HUES6 (cell line): ENCODE measurements at regions not wholly inside any gene's neighbourhood (a gene's known extent, or its start where the extent isn't known, plus 50 kb on each side); places are given as distances from the start of the nearest gene placed in this dataset.
"Not testable (repeated sequence)": the region's sequence is repeated elsewhere in the genome, so short reads cannot be mapped to it uniquely, and the experiment has no call there.

Source experiments
- H3K27ac ChIP-seq: 2 replicates; pipeline ENCODE4 v1.7.0; 2013; ENCODE audit warnings: low read depth, mild to moderate bottlenecking, low read length, inconsistent platforms
- H3K27me3 ChIP-seq: 2 replicates; pipeline ENCODE4 v1.6.1; 2013; ENCODE audit warnings: low read length; ENCODE audit not compliant: control insufficient read depth, insufficient read depth
- H3K36me3 ChIP-seq: 2 replicates; pipeline ENCODE4 v1.6.1; 2013; ENCODE audit warnings: low read length; ENCODE audit not compliant: control insufficient read depth, insufficient read depth
- H3K4me1 ChIP-seq: 2 replicates; pipeline ENCODE4 v1.6.1; 2013; ENCODE audit warnings: low read length; ENCODE audit not compliant: control insufficient read depth, insufficient read depth
- H3K4me3 ChIP-seq: 2 replicates; pipeline ENCODE4 v1.5.1; 2013; ENCODE audit warnings: low read depth, low read length
- H3K9ac ChIP-seq: one replicate; pipeline ENCODE4 v1.6.1; 2013; ENCODE audit warnings: mild to moderate bottlenecking, low read length
- H3K9me3 ChIP-seq: 2 replicates; pipeline ENCODE4 v1.6.1; 2013; ENCODE audit warnings: low read depth, low read length; ENCODE audit not compliant: control insufficient read depth, insufficient read depth

DNA sequence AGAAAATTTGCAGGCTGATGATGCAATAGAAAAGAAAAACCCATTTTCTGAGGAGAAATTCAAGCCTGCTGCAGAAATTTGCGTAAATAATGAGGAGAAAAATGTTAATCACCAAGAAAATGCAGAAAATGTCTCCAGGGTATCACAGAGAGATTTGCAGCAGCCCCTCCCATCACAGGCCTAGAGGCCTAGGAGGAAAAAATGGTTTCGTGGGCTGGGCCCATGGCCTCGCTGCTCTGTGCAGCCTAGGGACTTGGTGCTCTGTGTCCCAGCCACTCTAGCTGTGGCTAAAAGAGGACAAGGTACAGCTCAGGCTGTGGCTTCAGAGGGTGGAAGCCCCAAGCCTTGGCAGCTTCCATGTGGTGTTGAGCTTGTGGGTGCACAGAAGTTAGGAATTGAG is 374.8 kb upstream of the BOD1L1 start:
- not testable (repeated sequence) for H3K9ac ChIP-seq, H3K4me3 ChIP-seq, H3K27ac ChIP-seq, H3K36me3 ChIP-seq, H3K4me1 ChIP-seq, H3K27me3 ChIP-seq
- peaks cover 36% of the 10 kb centered on the region for H3K9me3 ChIP-seq

DNA sequence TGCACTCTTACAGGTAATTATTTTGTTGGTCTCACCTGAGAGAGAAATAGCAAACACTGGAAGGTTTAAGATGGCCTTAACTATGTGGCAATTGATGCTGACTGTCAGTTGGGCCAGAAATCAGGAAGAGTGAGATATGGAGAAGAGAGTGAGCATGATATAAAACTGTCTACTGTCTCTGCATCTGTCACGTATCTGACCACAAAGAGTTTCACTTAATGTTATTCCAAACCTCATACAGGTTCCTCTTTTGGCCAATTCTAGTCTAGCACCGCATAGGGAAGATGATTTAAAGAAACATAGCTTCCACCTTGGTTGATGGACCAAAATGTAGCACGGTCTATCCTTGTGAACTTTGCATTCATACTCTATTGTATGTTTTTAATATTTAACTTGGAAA is 381.0 kb upstream of the BOD1L1 start:
- Histone ChIP-seq H3K36me3 (no peaks in the 10 kb centered on the region), H3K27ac (no peak overlapping the region), H3K27me3 (no peaks in the 10 kb centered on the region), H3K4me3 (no peak overlapping the region), H3K9ac (no peak overlapping the region), H3K4me1 (no peaks in the 10 kb centered on the region), H3K9me3 (peaks cover 8% of the 10 kb centered on the region; the same call in 1 of the 2 replicates)

DNA sequence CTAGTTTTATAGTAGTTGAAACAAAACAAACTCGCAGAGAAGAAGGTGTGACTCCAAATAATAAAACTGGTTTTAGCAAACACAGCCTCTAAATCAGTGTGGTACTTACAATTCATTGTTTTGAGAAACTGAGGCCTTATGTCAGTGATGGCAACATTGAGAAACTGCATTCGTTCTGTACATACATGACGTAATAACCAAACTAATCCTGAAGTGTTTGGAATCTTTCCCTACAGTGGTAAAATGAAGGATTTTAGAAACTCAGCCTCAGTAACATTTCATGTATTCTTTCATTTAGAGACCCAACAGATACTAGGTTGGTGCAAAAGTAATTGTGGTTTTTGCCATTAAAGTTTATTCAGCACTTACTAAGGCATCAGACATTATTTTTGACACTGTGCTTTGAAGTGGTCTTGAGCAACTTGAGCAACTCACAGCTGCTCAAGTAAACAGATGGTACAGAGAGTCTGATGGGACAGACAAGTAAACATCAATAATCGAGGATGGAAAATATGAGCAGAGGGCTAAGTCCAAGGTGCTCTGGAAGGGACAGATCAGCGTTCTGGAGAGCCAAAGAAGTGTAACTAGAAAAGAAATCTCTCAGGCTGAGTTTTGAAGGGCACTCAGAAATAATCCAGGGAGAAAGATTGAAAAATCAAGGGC is 390.8 kb upstream of the BOD1L1 start:
- H3K4me3 ChIP-seq, result no peak overlapping the region
- no peak overlapping the region for H3K27ac ChIP-seq
- H3K27me3 ChIP-seq, result no peaks in the 10 kb centered on the region
- no peaks in the 10 kb centered on the region for H3K36me3 ChIP-seq
- H3K4me1 ChIP-seq, result peaks cover 7% of the 10 kb centered on the region
- peaks cover 11% of the 10 kb centered on the region for H3K9me3 ChIP-seq
- H3K9ac ChIP-seq, result no peak overlapping the region

DNA sequence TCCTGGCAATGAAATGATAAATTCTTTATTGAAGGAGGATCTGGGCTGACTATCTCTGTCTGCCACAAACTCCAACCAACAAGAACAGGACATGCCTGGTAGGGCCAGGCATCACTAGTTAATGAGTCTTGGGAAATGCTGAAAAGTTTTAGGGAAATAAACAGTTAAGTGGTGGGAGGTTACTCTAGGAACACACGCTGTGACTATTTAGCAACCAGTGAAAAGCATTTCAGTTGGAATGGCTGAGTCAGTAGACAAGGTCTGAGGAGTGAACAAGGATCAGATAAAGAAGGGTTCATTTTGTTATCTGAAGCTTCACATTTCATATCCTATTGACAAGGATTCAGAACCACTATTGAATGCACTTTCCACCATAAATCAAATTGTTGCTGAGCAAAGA is 394.9 kb upstream of the BOD1L1 start:
- Histone ChIP-seq H3K9me3 (no peaks in the 10 kb centered on the region), H3K9ac (no peak overlapping the region), H3K27ac (no peak overlapping the region), H3K4me3 (no peak overlapping the region), H3K36me3 (no peaks in the 10 kb centered on the region), H3K27me3 (no peaks in the 10 kb centered on the region), H3K4me1 (peaks cover 7% of the 10 kb centered on the region)

DNA sequence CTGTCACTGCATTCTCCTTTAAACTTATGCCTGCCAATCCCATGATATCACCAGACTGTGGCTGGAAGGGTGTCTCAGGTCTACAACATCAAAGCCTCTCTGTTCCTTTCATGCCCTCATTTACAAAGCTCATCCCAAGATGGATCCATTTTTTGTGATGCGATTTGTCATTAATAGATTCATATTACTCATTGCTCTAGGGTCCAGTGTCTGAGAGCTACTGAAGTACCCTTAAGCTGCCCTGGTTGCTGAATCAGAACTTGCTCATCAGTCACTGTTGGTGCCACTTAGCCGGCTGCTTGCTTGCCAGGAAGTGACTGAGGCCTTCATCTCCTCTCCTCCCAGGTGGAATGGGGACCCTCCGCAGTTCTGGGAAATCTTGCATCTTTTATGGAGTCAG is 395.5 kb upstream of the BOD1L1 start:
- no peak overlapping the region for H3K4me3 ChIP-seq
- no peaks in the 10 kb centered on the region for H3K9me3 ChIP-seq
- no peak overlapping the region for H3K27ac ChIP-seq
- peaks cover 7% of the 10 kb centered on the region for H3K4me1 ChIP-seq
- no peaks in the 10 kb centered on the region for H3K36me3 ChIP-seq
- no peak overlapping the region for H3K9ac ChIP-seq
- no peaks in the 10 kb centered on the region for H3K27me3 ChIP-seq

DNA sequence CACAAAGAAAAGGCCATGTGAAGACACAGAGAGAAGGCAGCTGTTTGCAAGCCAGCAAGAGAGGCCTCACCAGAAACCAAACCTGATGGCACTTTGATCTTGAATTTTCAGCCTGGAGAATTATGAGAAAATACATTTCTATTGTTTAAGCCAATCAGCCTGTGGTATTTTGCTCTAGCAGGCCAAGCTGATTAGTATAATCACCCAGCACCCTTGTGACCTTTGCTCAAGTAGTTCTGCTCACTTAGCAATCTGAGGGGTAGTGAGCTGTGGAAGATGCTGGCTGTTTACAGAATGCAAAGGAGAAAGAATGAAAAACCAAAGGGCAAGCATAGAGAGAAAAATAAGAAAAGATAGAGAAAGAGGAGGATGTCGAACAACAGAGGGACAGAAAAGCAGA is 396.4 kb upstream of the BOD1L1 start:
- H3K9ac ChIP-seq, result no peak overlapping the region
- H3K27ac ChIP-seq, result no peak overlapping the region
- no peaks in the 10 kb centered on the region for H3K36me3 ChIP-seq
- peaks cover 9% of the 10 kb centered on the region for H3K4me1 ChIP-seq
- no peak overlapping the region for H3K4me3 ChIP-seq
- H3K27me3 ChIP-seq, result no peaks in the 10 kb centered on the region
- H3K9me3 ChIP-seq, result no peaks in the 10 kb centered on the region

DNA sequence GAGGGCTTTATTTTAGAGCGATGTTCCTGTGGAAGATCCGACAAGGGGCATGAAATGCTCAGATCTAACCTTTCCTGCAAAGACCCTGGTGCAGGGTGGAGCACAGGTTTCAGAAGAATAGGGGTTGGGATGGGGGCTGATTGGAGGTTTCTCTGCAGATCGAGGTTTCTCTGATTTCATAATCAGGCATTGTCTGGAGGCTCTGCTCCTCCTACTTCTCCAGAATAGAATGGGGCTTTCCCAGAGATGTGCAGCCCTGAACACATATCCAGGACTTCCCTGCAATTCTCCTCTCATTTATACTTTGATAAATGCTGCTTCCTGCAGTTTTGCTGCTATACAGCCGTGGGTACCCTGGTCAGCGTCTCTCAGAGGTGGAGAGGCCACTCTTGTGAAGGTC is 397.6 kb upstream of the BOD1L1 start:
- H3K36me3 ChIP-seq, result no peaks in the 10 kb centered on the region
- no peak overlapping the region for H3K4me3 ChIP-seq
- H3K9ac ChIP-seq, result no peak overlapping the region
- H3K27me3 ChIP-seq, result no peaks in the 10 kb centered on the region
- no peak overlapping the region for H3K27ac ChIP-seq
- no peaks in the 10 kb centered on the region for H3K9me3 ChIP-seq
- peaks cover 14% of the 10 kb centered on the region for H3K4me1 ChIP-seq

DNA sequence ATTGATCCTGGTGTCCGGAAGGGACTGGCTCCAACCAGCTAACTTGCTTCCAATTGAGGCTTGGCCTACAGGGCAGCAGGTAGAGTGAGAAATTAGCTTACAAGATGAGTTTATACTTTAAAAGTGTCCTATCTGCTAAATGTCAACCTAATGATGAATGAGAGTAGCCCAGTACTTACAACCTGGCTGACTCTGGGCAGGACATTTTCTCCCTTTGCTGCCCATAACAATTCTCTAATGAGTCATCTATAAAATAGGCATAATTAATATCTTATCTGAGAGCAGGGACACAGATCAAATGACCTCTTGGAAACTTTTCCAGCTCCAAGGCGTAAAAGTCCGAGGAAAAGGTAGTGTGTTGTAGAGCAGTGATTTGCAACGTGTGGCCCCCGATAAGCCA is 398.4 kb upstream of the BOD1L1 start:
- Histone ChIP-seq H3K4me3 (no peak overlapping the region), H3K36me3 (no peaks in the 10 kb centered on the region), H3K27me3 (no peaks in the 10 kb centered on the region), H3K27ac (no peak overlapping the region), H3K9me3 (no peaks in the 10 kb centered on the region), H3K9ac (no peak overlapping the region), H3K4me1 (peaks cover 14% of the 10 kb centered on the region)

DNA sequence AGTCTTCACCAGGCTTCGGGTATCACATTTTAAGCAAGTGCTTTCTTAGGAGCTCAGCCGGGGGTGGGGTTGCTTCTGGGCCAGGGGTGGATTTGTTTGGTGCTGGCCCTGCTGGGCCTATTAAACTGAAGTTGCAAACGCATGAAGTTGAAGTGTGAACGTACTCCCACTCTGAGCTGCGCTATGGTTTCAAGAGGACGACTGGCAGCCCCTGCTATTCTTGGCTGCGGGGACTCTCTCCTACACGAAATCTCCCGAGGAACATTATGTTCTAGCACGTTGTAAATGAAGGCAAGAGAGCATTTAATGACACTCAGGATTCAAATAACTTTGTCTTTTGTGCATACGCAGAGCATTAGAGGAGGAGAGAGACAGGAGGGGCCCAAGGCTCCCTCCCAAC is 401.3 kb upstream of the BOD1L1 start:
- H3K27me3 ChIP-seq, result no peaks in the 10 kb centered on the region
- H3K27ac ChIP-seq, result no peak overlapping the region
- no peaks in the 10 kb centered on the region for H3K9me3 ChIP-seq
- no peak overlapping the region for H3K4me3 ChIP-seq
- 0 out of 2 replicates have a peak, but pooled peaks cover 7% of the 10 kb centered on the region for H3K4me1 ChIP-seq
- no peak overlapping the region for H3K9ac ChIP-seq
- H3K36me3 ChIP-seq, result no peaks in the 10 kb centered on the region

DNA sequence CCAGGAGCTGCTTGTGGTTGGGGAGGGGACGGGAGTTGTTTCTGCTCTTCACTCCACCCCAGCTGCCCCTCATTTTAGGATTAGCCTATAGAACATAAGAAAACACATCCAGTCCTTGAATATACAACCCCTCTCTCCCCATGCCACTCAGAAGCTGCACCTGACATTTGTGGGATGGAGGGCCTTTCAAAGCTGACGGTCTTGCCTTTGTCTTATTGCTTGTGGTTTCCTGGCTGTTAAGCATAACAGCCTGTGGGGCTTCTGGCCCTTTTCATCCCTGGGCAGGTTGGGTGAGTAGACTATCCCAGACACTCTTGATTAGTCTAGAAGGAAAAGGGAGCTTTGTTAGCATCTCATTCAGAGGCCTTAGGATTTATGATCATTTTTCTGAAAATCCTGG is 407.6 kb upstream of the BOD1L1 start:
- H3K27ac ChIP-seq, result no peak overlapping the region
- H3K36me3 ChIP-seq, result no peaks in the 10 kb centered on the region
- H3K4me1 ChIP-seq, result no peaks in the 10 kb centered on the region; the same call in 1 of the 2 replicates
- H3K27me3 ChIP-seq, result no peaks in the 10 kb centered on the region
- H3K4me3 ChIP-seq, result no peak overlapping the region
- no peaks in the 10 kb centered on the region for H3K9me3 ChIP-seq
- H3K9ac ChIP-seq, result no peak overlapping the region

DNA sequence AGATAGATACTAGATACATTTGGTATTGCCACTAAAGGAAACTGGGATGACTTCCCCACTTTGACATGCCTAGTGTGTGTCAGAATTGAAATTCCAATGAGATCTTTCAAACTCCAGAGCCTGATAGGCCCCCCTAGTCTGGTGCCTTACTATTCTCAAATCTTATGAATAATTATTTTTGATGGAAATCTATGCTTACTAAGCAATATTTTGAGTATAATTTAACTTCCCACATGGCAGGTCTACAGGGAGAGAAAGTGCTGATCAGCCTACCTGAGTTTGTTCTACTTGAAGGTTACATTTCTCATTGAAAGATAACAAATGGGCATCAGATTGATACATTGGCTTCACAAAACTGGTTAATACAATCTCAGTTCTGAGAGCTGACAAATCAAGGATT is 415.7 kb upstream of the BOD1L1 start:
- Histone ChIP-seq H3K27ac (no peak overlapping the region), H3K4me1 (no peaks in the 10 kb centered on the region), H3K4me3 (no peak overlapping the region), H3K9me3 (no peaks in the 10 kb centered on the region), H3K36me3 (no peaks in the 10 kb centered on the region), H3K27me3 (no peaks in the 10 kb centered on the region), H3K9ac (no peak overlapping the region)

DNA sequence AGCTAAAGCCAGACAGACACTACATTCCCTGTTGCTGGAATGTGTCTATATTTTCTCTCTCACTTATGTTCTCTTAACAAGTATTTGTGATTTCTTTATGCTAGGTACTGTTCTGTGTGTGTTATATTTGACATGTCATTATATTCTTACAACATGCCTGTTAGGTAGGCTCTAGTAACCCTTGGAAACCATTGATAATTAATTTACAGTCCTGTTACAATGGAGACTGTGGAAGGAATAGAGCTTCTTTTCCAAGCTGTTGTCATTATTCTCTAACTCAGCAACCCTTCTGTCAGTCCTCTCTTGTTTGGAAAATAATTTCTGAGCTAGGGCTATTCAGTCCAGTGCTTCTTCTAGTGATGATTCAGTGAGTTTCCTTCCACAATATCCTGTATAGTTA is 419.1 kb upstream of the BOD1L1 start:
- H3K9ac ChIP-seq, result no peak overlapping the region
- no peaks in the 10 kb centered on the region for H3K36me3 ChIP-seq
- no peaks in the 10 kb centered on the region for H3K27me3 ChIP-seq
- no peak overlapping the region for H3K4me3 ChIP-seq
- no peak overlapping the region for H3K27ac ChIP-seq
- no peaks in the 10 kb centered on the region for H3K9me3 ChIP-seq
- H3K4me1 ChIP-seq, result no peaks in the 10 kb centered on the region
